ENCODE measurements at regions not wholly inside any gene's neighbourhood (a gene's known extent, or its start where the extent isn't known, plus 50 kb on each side); places are given as distances from the start of the nearest gene placed in this dataset.

GRCh38 chr1:56019472-56019871, 559.9 kb downstream of the PLPP3 start:
- DNase-seq = no peak

- DNase-seq = no peak
These were observed 562.0 kb downstream of the PLPP3 start for GRCh38 chr1:56017336-56017735.

- no peak for DNase-seq
These were observed 575.5 kb downstream of the PLPP3 start for GRCh38 chr1:56003846-56004245.

- DNase-seq = no peak
These were observed 577.1 kb downstream of the PLPP3 start for GRCh38 chr1:56002231-56002630.

- no peak for DNase-seq
These were observed 578.9 kb downstream of the PLPP3 start for GRCh38 chr1:56000424-56000823.

GRCh38 chr1:55997536-55997935, 581.8 kb downstream of the PLPP3 start:
- DNase-seq = no peak

- no peak for DNase-seq
These were observed 585.6 kb downstream of the PLPP3 start for GRCh38 chr1:55993646-55994318.

- no peak for DNase-seq
These were observed 589.4 kb downstream of the PLPP3 start for GRCh38 chr1:55990007-55990406.

GRCh38 chr1:55988963-55989452, 590.4 kb downstream of the PLPP3 start:
- no peak for DNase-seq

- no peak for DNase-seq
These were observed 591.7 kb downstream of the PLPP3 start for GRCh38 chr1:55987491-55988249.

- no peak for DNase-seq
These were observed 593.4 kb downstream of the PLPP3 start for GRCh38 chr1:55986003-55986402.

GRCh38 chr1:55981010-55981650, 598.2 kb downstream of the PLPP3 start:
- no peak for DNase-seq

- DNase-seq = no peak
These were observed 598.8 kb downstream of the PLPP3 start for GRCh38 chr1:55980582-55980981.

GRCh38 chr1:55974714-55975441, 604.5 kb downstream of the PLPP3 start:
- DNase-seq = no peak

- no peak for DNase-seq
These were observed 608.7 kb downstream of the PLPP3 start for GRCh38 chr1:55970526-55971110.

- DNase-seq = no peak
These were observed 610.0 kb downstream of the PLPP3 start for GRCh38 chr1:55969322-55969721.

GRCh38 chr1:55968661-55969060, 610.7 kb downstream of the PLPP3 start:
- DNase-seq = no peak

- DNase-seq = no peak
These were observed 613.3 kb downstream of the PLPP3 start for GRCh38 chr1:55965981-55966461.

GRCh38 chr1:55962472-55962871, 616.9 kb downstream of the PLPP3 start:
- no peak for DNase-seq

- no peak for DNase-seq
These were observed 620.2 kb downstream of the PLPP3 start for GRCh38 chr1:55959136-55959548.

GRCh38 chr1:55958498-55958897, 620.9 kb downstream of the PLPP3 start:
- no peak for DNase-seq

- no peak for DNase-seq
These were observed 622.1 kb downstream of the PLPP3 start for GRCh38 chr1:55957276-55957675.

Data from activated effector memory CD4-positive, alpha-beta T cell treated with Interleukin-2 at 50 U/mL for 16 hours (primary cell).